SK-N-SH (cell line): ENCODE measurements at regions not wholly inside any gene's neighbourhood (a gene's known extent, or its start where the extent isn't known, plus 50 kb on each side); places are given as distances from the start of the nearest gene placed in this dataset.

ENCODE experiments used
- CTCF ChIA-PET: fragments of 300-600, 350-600 bp; formaldehyde crosslinking; extraction: SDS; loops from one replicate; lab custom pipeline; 2021; lab: Yijun Ruan, JAX
- POLR2A ChIA-PET: fragments of 350-600 bp; sonication (Branson Sonifier 250); formaldehyde crosslinking; extraction: SDS; loops from one replicate; lab custom pipeline; 2020; ENCODE audit warnings: antibody characterized with exemption, inconsistent platforms; lab: Yijun Ruan, JAX
- DNase-seq: peaks from one replicate; pipeline ENCODE4 v3.0.0; 2012
- H2AFZ ChIP-seq: fragments of 200-600 bp; sonication (generic); 2 replicates; pipeline ENCODE4 v1.8.1; 2016; ENCODE audit warnings: antibody characterized with exemption, mild to moderate bottlenecking, low read depth
- H3F3A ChIP-seq: fragments of 200-600 bp; sonication (generic); replicated peaks from 2 replicates; pipeline ENCODE3; 2016; ENCODE audit warnings: antibody characterized with exemption, mild to moderate bottlenecking; ENCODE audit not compliant: insufficient read depth
- H3K27ac ChIP-seq, 2 experiments: fragments of 200-500 bp in 1 of 2; fragments of 200-600 bp in 1 of 2; sonication (Bioruptor generic) in 1 of 2; sonication (generic), shearing (Covaris generic) in 1 of 2; 2 replicates each; pipeline versions ENCODE4 v1.5.1 to v1.6.1; 2014 to 2016; ENCODE audit warnings: low read depth in 2 of 2, inconsistent platforms in 1 of 2, low read length in 1 of 2, mild to moderate bottlenecking in 1 of 2, mixed read lengths in 1 of 2
- H3K27me3 ChIP-seq: fragments of 200-600 bp; sonication (generic), shearing (Covaris generic); 2 replicates; pipeline ENCODE4 v1.6.1; 2016; ENCODE audit warnings: mixed run types; ENCODE audit not compliant: insufficient read depth
- H3K36me3 ChIP-seq, 2 experiments: fragments of 200-500 bp in 1 of 2; fragments of 200-600 bp in 1 of 2; sonication (Bioruptor generic) in 1 of 2; sonication (generic) in 1 of 2; replicated peaks in 1 of 2; 2 replicates each; pipeline versions ENCODE3 to v1.5.1; 2014 to 2016; ENCODE audit warnings: low read length in 1 of 2, mild to moderate bottlenecking in 1 of 2; ENCODE audit not compliant: insufficient read depth in 2 of 2, control insufficient read depth in 1 of 2
- H3K4me1 ChIP-seq, 2 experiments: fragments of 200-500 bp in 1 of 2; fragments of 200-600 bp in 1 of 2; sonication (Bioruptor generic) in 1 of 2; sonication (generic), shearing (Covaris generic) in 1 of 2; 2 replicates each; pipeline versions ENCODE4 v1.5.1 to v1.6.1; 2014 to 2016; ENCODE audit warnings: low read depth in 1 of 2, low read length in 1 of 2, mixed run types in 1 of 2; ENCODE audit not compliant: insufficient read depth in 2 of 2, control insufficient read depth in 1 of 2
- H3K4me2 ChIP-seq: fragments of 200-600 bp; sonication (generic), shearing (Covaris generic); 2 replicates; pipeline ENCODE4 v1.6.1; 2017; ENCODE audit warnings: mixed run types
- H3K4me3 ChIP-seq, 2 experiments: fragments of 200-500 bp in 1 of 2; fragments of 200-600 bp in 1 of 2; sonication (Bioruptor generic) in 1 of 2; sonication (generic), shearing (Covaris generic) in 1 of 2; 2 replicates each; pipeline versions ENCODE4 v1.5.1 to v1.8.1; 2014 to 2016; ENCODE audit warnings: low read depth in 2 of 2, inconsistent platforms in 1 of 2, low read length in 1 of 2, mild to moderate bottlenecking in 1 of 2, mixed read lengths in 1 of 2, moderate library complexity in 1 of 2
- H3K79me2 ChIP-seq: fragments of 200-600 bp; sonication (generic); 2 replicates; pipeline ENCODE4 v1.8.1; 2017; ENCODE audit warnings: mild to moderate bottlenecking; ENCODE audit not compliant: insufficient read depth
- H3K9ac ChIP-seq: fragments of 200-600 bp; sonication (generic); 2 replicates; pipeline ENCODE4 v1.6.1; 2017; ENCODE audit warnings: mixed run types
- H3K9me2 ChIP-seq: fragments of 200-600 bp; sonication (generic); 2 replicates; pipeline ENCODE4 v1.6.1; 2017; ENCODE audit warnings: mixed run types
- H3K9me3 ChIP-seq: fragments of 200-600 bp; sonication (generic); 2 replicates; pipeline ENCODE4 v1.6.1; 2017; ENCODE audit warnings: mixed run types, mild to moderate bottlenecking, moderate library complexity
- H4K20me1 ChIP-seq: fragments of 200-600 bp; sonication (generic); 2 replicates; pipeline ENCODE4 v1.6.1; 2017; ENCODE audit warnings: mild to moderate bottlenecking, mixed run types; ENCODE audit not compliant: insufficient read depth
- ELF1 ChIP-seq: IDR thresholded peaks from 2 replicates; pipeline ENCODE4 v1.4.0; 2012
- FOSL2 ChIP-seq: IDR thresholded peaks from 2 replicates; pipeline ENCODE4 v1.4.0; 2012; ENCODE audit warnings: low read depth, mild to moderate bottlenecking, moderate library complexity, borderline replicate concordance
- GABPA ChIP-seq: IDR thresholded peaks from 2 replicates; pipeline ENCODE4 v1.4.0; 2012; ENCODE audit warnings: low read depth, mild to moderate bottlenecking
- GATA2 ChIP-seq: sonication (generic); formaldehyde crosslinking; IDR thresholded peaks from 2 replicates; pipeline ENCODE4 v1.5.0; 2020; ENCODE audit warnings: mild to moderate bottlenecking, missing genetic modification reagents
- JUND ChIP-seq: IDR thresholded peaks from 2 replicates; pipeline ENCODE4 v1.4.0; 2012
- MEF2A ChIP-seq: IDR thresholded peaks from 2 replicates; pipeline ENCODE4 v1.4.0; 2012; ENCODE audit warnings: low read depth, borderline replicate concordance
- MXI1 ChIP-seq: IDR thresholded peaks from 2 replicates; pipeline ENCODE4 v1.6.1; 2012; ENCODE audit warnings: mild to moderate bottlenecking, low read depth, low read length, improper control_type of control experiment
- NFIC ChIP-seq: IDR thresholded peaks from 2 replicates; pipeline ENCODE4 v1.4.0; 2012; ENCODE audit warnings: borderline replicate concordance
- NRF1 ChIP-seq: IDR thresholded peaks from 2 replicates; pipeline ENCODE4 v1.6.1; 2012; ENCODE audit warnings: low read depth, mild to moderate bottlenecking, low read length
- POLR2AphosphoS5 ChIP-seq: IDR thresholded peaks from 2 replicates; pipeline ENCODE4 v1.6.1; 2012; ENCODE audit warnings: low read depth, low read length
- RAD21 ChIP-seq: IDR thresholded peaks from 2 replicates; pipeline ENCODE4 v1.6.1; 2012; ENCODE audit warnings: mild to moderate bottlenecking, low read length
- RCOR1 ChIP-seq: fragments of 150-350 bp; IDR thresholded peaks from 2 replicates; pipeline ENCODE4 v1.6.1; 2017; ENCODE audit warnings: antibody characterized with exemption, low read length
- RFX5 ChIP-seq: IDR thresholded peaks from 2 replicates; pipeline ENCODE4 v1.6.1; 2012; ENCODE audit warnings: mild to moderate bottlenecking, improper control_type of control experiment, low read length
- RXRA ChIP-seq: IDR thresholded peaks from 2 replicates; pipeline ENCODE4 v1.4.0; 2012; ENCODE audit warnings: low read depth, mild to moderate bottlenecking, borderline replicate concordance
- SIN3A ChIP-seq: IDR thresholded peaks from 2 replicates; pipeline ENCODE4 v1.6.1; 2012; ENCODE audit warnings: low read depth, mild to moderate bottlenecking, low read length, moderate library complexity, borderline replicate concordance
- SMC3 ChIP-seq: IDR thresholded peaks from 2 replicates; pipeline ENCODE4 v1.6.1; 2012; ENCODE audit warnings: low read depth, low read length, improper control_type of control experiment
- TAF1 ChIP-seq: IDR thresholded peaks from 2 replicates; pipeline ENCODE4 v1.6.1; 2012; ENCODE audit warnings: low read depth, mild to moderate bottlenecking, low read length, moderate library complexity, borderline replicate concordance
- TCF12 ChIP-seq: IDR thresholded peaks from 2 replicates; pipeline ENCODE4 v1.4.0; 2012
- WGBS: methylation state at CpG from one replicate; pipeline ENCODE4 v1.1.6; 2017; ENCODE audit warnings: low lambda C conversion rate; 5-methylcytosine and 5-hydroxymethylcytosine counted together
- TF ChIP-seq, protein P1 (sequence below): fragments of 150-350 bp; IDR thresholded peaks from 2 replicates; pipeline ENCODE4 v1.6.1; 2017; ENCODE audit warnings: antibody characterized with exemption, low read length, low read depth, borderline replicate concordance
- TF ChIP-seq, protein P2 (sequence below): IDR thresholded peaks from 2 replicates; pipeline ENCODE4 v1.4.0; 2012; ENCODE audit warnings: low read depth
- TF ChIP-seq, protein P3 (sequence below): fragments of 200-600 bp; sonication (generic); IDR thresholded peaks from 2 replicates; pipeline ENCODE4 v1.6.1; 2017; ENCODE audit warnings: antibody characterized with exemption, mild to moderate bottlenecking, moderate library complexity
- TF ChIP-seq, protein P4 (sequence below): fragments of 150-350 bp; IDR thresholded peaks from 2 replicates; pipeline ENCODE4 v1.6.1; 2016; ENCODE audit warnings: mild to moderate bottlenecking, low read depth, low read length

DNA sequence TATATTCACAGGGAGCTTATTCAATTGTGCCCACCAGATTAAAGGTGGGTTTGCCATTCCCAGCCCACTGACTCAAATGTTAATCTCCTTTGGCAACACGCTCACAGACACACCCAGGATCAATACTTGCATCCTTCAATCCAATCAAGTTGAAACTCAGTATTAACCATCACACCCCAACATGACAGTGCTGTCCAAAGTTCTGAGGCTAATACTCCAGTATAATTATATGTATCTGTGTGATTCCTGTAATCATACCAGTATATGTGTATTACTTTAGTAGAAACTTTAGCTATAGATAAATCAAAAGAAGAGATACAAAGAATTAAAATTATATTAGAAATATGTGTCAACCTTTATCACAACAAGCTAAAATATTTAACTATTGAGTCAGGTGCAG, 1166.0 kb downstream of the ZPLD1 start:
- Histone ChIP-seq H3K4me3 (no peak overlapping the region), H3K4me2 (no peak overlapping the region), H2AFZ (no peak overlapping the region), H3K27me3 (no peaks in the 10 kb centered on the region), H3K36me3 (no peaks in the 10 kb centered on the region), H3K9me3 (no peaks in the 10 kb centered on the region), H3K79me2 (no peaks in the 10 kb centered on the region), H3K9me2 (no peaks in the 10 kb centered on the region), H3K4me1 (no peaks in the 10 kb centered on the region), H3F3A (no peaks in the 10 kb centered on the region), H3K27ac (no peak overlapping the region), H3K9ac (no peak overlapping the region), H4K20me1 (no peaks in the 10 kb centered on the region)
- ChIA-PET POLR2A (interaction anchor here (0.7 kb wide), 1 partner anchor 21 kb away, joined by 3 read pairs; no protein-coding TSS in a partner anchor), CTCF (interaction anchor here (1.6 kb wide), 1 partner anchor 38 kb away, joined by 3 read pairs; no protein-coding TSS in a partner anchor)
- no peak for DNase-seq
- TF ChIP-seq, protein P1, sequence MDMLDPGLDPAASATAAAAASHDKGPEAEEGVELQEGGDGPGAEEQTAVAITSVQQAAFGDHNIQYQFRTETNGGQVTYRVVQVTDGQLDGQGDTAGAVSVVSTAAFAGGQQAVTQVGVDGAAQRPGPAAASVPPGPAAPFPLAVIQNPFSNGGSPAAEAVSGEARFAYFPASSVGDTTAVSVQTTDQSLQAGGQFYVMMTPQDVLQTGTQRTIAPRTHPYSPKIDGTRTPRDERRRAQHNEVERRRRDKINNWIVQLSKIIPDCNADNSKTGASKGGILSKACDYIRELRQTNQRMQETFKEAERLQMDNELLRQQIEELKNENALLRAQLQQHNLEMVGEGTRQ = no peak
- TF ChIP-seq TCF12 = no peak
- no peak for TF ChIP-seq NRF1
- no peak for TF ChIP-seq NFIC
- TF ChIP-seq, protein P2, sequence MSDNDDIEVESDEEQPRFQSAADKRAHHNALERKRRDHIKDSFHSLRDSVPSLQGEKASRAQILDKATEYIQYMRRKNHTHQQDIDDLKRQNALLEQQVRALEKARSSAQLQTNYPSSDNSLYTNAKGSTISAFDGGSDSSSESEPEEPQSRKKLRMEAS = no peak
- no peak for TF ChIP-seq TAF1
- no peak for TF ChIP-seq MEF2A
- no peak for TF ChIP-seq POLR2AphosphoS5
- no peak for TF ChIP-seq SIN3A
- TF ChIP-seq, protein P3, sequence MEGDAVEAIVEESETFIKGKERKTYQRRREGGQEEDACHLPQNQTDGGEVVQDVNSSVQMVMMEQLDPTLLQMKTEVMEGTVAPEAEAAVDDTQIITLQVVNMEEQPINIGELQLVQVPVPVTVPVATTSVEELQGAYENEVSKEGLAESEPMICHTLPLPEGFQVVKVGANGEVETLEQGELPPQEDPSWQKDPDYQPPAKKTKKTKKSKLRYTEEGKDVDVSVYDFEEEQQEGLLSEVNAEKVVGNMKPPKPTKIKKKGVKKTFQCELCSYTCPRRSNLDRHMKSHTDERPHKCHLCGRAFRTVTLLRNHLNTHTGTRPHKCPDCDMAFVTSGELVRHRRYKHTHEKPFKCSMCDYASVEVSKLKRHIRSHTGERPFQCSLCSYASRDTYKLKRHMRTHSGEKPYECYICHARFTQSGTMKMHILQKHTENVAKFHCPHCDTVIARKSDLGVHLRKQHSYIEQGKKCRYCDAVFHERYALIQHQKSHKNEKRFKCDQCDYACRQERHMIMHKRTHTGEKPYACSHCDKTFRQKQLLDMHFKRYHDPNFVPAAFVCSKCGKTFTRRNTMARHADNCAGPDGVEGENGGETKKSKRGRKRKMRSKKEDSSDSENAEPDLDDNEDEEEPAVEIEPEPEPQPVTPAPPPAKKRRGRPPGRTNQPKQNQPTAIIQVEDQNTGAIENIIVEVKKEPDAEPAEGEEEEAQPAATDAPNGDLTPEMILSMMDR = no peak
- WGBS = 43% methylated on average over 1 of the region's 1 CpG

DNA sequence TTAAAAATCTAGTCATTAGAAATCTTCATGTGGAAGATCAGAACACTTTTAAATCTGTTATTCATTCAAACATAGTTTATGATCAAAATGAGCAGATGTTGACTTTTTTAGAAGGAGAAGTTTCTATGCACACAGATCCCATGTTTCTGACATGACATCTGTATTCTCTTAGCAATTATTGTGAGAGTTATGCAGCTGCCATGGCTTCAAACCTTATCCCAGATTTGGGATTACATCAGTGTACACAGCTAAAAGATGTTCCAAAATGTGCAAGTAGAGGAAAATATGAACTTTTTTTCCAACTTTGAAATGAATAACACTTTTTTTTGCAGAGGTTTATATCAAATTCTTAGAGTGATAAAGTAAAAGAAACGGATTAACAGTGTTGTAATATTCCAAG, 1166.9 kb downstream of the ZPLD1 start:
- 21% methylated on average over 1 of the region's 1 CpG for WGBS
- ChIA-PET CTCF (interaction anchor here (1.6 kb wide), 1 partner anchor 37 kb away, joined by 3 read pairs; no protein-coding TSS in a partner anchor), POLR2A (no interaction called here)
- Histone ChIP-seq H3K9ac (no peak overlapping the region), H3F3A (no peaks in the 10 kb centered on the region), H3K79me2 (no peaks in the 10 kb centered on the region), H3K27me3 (no peaks in the 10 kb centered on the region), H3K9me3 (no peaks in the 10 kb centered on the region), H3K4me3 (no peak overlapping the region), H4K20me1 (no peaks in the 10 kb centered on the region), H3K4me2 (no peak overlapping the region), H3K36me3 (no peaks in the 10 kb centered on the region), H3K27ac (no peak overlapping the region), H3K4me1 (no peaks in the 10 kb centered on the region), H3K9me2 (no peaks in the 10 kb centered on the region), H2AFZ (no peak overlapping the region)
- no peak for DNase-seq
- no peak for TF ChIP-seq NFIC
- TF ChIP-seq MXI1 = no peak
- TF ChIP-seq RCOR1 = no peak
- TF ChIP-seq SMC3 = no peak
- TF ChIP-seq, protein P4, sequence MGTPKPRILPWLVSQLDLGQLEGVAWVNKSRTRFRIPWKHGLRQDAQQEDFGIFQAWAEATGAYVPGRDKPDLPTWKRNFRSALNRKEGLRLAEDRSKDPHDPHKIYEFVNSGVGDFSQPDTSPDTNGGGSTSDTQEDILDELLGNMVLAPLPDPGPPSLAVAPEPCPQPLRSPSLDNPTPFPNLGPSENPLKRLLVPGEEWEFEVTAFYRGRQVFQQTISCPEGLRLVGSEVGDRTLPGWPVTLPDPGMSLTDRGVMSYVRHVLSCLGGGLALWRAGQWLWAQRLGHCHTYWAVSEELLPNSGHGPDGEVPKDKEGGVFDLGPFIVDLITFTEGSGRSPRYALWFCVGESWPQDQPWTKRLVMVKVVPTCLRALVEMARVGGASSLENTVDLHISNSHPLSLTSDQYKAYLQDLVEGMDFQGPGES = no peak
- TF ChIP-seq RAD21 = no peak
- TF ChIP-seq RFX5 = no peak
- TF ChIP-seq GATA2 (CRISPR knock-in tag) = no peak
- no peak for TF ChIP-seq FOSL2
- TF ChIP-seq RXRA = no peak
- TF ChIP-seq GABPA = no peak
- TF ChIP-seq ELF1 = no peak
- TF ChIP-seq, protein P2 = no peak
- TF ChIP-seq NRF1 = no peak
- TF ChIP-seq JUND = no peak
